ENCODE measurements at regions not wholly inside any gene's neighbourhood (a gene's known extent, or its start where the extent isn't known, plus 50 kb on each side); places are given as distances from the start of the nearest gene placed in this dataset.

DNA sequence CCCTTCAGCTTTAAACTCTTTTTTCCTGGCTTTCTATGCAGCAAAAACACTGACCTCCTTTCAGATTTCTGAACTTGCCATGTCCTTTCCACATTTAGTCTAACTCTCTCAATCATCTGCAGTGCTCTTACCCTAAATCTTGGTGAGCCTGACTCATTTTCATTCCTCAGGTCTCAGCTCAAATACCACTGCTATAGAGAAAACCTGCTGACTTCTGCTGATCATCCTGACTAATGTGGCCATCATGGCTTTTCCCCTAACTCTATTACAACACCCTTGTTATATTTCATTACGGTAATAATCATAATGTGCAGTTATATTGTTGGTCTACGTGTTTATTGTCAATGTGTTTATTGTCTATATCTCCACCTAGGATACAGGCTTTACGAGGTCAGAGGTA is 207.3 kb upstream of the OR4E1 start:
- TF ChIP-seq NFRKB (IDR thresholded peaks at IDR 0.05) (no peak), HDGF (IDR thresholded peaks at IDR 0.05; ENCODE audit: borderline replicate concordance) (no peak), ZNF384 (IDR thresholded peaks at IDR 0.05) (no peak), CTBP1 (IDR thresholded peaks at IDR 0.05; ENCODE audit: borderline replicate concordance) (no peak), FOXK2 (IDR thresholded peaks at IDR 0.05) (no peak), BHLHE40 (IDR thresholded peaks at IDR 0.05; ENCODE audit: borderline replicate concordance) (no peak), FOXM1 (IDR thresholded peaks at IDR 0.05; ENCODE audit: borderline replicate concordance) (no peak)
- TF ChIP-seq, protein P1, sequence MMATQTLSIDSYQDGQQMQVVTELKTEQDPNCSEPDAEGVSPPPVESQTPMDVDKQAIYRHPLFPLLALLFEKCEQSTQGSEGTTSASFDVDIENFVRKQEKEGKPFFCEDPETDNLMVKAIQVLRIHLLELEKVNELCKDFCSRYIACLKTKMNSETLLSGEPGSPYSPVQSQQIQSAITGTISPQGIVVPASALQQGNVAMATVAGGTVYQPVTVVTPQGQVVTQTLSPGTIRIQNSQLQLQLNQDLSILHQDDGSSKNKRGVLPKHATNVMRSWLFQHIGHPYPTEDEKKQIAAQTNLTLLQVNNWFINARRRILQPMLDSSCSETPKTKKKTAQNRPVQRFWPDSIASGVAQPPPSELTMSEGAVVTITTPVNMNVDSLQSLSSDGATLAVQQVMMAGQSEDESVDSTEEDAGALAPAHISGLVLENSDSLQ (IDR thresholded peaks at IDR 0.05), result no peak

Data from HEK293T (cell line).